GM03348 (cell line): ENCODE measurements at regions not wholly inside any gene's neighbourhood (a gene's known extent, or its start where the extent isn't known, plus 50 kb on each side); places are given as distances from the start of the nearest gene placed in this dataset.
"Not testable (repeated sequence)": the region's sequence is repeated elsewhere in the genome, so short reads cannot be mapped to it uniquely, and the experiment has no call there.

Experiments
- DNase-seq: peaks from one replicate; pipeline ENCODE4 v3.0.0; 2012; ENCODE audit warnings: low spot score

- not testable (repeated sequence) for DNase-seq
These were observed 462.9 kb upstream of the PCDH20 start for GRCh38 chr13:61878565-61878964.

- no peak for DNase-seq
These were observed 459.4 kb upstream of the PCDH20 start for GRCh38 chr13:61874970-61875579.

DNA sequence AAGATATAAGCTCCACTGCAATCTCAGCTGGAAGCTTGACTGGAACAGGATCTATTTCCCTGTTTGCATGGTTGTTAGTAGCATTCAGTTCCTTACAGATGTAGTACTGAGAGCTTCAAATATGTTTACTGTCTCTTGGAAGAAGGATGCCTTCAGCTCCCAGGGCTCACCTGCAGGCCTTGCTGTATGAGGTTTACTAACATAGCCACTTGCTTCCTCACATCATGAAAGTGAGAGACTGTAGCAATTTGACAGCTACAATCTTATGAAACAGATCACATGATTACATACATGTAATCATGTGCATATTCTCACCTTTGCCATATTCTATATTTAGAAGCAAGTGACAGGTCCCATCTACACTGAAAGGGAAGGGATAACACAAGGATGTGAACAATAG lies 458.1 kb upstream of the PCDH20 start:
- DNase-seq = no peak

- no peak for DNase-seq
These were observed 441.5 kb upstream of the PCDH20 start for GRCh38 chr13:61857198-61857597.

- no peak for DNase-seq
These were observed 436.5 kb upstream of the PCDH20 start for GRCh38 chr13:61852116-61852619.

- no peak for DNase-seq
These were observed 435.1 kb upstream of the PCDH20 start for GRCh38 chr13:61850794-61851193.

- DNase-seq = no peak
These were observed 422.9 kb upstream of the PCDH20 start for GRCh38 chr13:61838568-61838967.

DNA sequence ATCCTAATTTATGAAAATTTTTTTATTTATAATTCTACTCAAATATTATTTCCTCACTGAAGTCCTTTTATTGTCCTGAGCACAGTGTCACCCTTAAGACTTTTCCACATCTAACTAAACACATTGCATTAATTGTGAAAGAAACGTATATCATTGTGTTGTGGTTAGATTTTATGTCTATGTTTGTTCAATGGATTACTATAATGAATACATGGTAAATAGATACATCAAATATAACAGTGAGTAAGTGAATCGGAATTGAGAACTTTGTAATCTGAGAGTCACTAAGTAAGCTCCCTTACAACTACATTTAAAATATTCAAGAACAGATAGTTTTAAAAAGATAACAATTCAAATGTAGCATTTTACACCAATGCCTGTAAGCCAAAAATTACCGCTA lies 417.6 kb upstream of the PCDH20 start:
- no peak for DNase-seq

- DNase-seq = no peak
These were observed 415.4 kb upstream of the PCDH20 start for GRCh38 chr13:61831026-61831425.

GRCh38 chr13:61830475-61830874 lies 414.8 kb upstream of the PCDH20 start:
- no peak for DNase-seq

- no peak for DNase-seq
These were observed 408.5 kb upstream of the PCDH20 start for GRCh38 chr13:61824168-61824567.

DNA sequence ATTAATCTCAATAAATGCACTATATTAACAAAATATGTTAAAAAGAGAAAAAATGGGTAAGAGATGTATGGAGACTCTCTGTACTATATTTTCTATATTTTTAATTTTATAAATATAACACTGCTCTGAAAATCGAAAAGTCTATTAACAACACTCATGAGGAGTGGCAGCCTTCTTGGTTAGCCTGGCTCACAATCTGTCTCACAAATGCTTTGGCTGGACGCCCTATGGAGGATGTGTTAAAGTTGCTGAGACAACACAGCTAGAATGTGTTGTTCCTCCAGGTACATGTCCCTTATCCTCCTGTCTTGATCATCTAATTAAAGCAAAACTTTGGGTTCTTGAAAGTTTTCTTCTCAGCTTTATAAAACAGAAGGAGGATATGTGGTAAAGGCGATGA lies 396.6 kb upstream of the PCDH20 start:
- DNase-seq = no peak

GRCh38 chr13:61810065-61810464 lies 394.4 kb upstream of the PCDH20 start:
- no peak for DNase-seq

GRCh38 chr13:61797397-61797796 lies 381.7 kb upstream of the PCDH20 start:
- DNase-seq = no peak

DNA sequence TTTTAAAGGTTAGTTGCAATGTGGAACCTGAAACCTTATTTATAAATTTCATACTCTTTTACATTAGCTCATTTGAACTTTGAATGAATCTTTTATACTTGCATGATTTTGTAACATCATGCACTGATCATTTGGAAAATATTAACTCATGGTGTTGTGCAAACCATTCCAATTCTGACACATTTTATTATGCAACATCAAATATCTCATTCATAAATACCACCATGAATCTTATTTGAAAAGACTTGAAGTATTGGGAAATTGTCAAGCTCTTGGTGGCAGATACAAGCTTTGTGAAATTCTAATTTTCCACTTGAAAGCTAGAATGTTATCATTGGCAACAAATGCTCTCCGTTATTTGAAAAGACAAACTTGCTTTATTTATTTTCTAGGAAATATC lies 379.9 kb upstream of the PCDH20 start:
- DNase-seq = no peak

DNA sequence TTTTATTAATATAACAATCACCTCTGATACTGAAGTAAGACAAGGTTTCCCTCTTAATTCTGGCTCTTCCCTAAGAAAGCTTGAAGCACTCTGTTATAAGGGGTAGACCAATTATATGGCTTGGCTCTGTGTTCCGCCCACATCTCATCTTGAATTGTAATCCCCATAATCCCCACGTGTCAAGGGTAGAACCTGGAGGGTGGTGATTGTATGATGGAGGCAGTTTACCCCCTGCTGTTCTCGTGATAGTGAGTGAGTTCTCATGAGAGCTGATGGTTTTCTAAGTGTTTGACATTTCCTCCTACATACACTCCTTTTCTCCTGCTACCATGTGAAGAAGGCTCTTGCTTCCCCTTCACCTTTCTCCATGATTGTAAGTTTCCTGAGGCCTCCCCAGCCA lies 363.8 kb upstream of the PCDH20 start:
- no peak for DNase-seq

DNA sequence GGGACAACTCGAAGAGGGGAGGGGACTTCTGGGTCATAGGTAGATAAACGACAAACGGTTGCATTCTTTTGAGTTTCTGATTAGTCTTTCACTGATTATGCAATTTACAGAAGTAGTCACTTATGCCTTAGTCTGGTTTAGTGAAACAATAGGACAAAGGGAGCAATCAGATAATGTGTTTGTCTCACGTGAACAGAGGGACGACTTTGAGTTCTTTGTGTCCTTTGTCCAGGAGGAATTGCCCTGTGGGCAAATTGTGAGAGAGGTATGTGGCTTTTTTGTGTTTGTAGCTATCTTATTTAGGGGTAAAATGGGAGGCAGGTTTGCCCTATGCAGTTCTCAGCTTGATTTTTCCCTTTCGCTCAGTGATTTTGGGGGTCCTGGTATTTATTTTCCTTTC lies 362.9 kb upstream of the PCDH20 start:
- DNase-seq = no peak

DNA sequence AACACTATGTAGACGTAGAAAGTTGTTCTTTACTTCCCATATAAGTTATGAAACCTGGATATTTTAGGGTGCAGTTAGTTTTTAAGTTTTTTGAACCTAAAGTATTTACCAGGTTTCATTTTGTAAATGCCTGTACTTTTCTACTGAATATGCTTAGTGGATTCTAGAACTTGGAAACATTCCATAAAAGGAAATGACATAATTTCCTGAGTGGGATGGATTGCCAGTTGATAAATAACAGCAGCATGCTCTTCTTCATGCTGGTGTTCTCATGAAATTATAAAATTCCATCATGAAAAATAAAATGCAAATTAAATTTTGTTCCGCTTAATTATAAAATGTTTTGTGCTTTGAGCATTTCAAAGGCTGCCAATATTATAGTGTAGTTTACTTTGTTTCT lies 362.2 kb upstream of the PCDH20 start:
- DNase-seq = no peak

GRCh38 chr13:61777271-61777670 lies 361.6 kb upstream of the PCDH20 start:
- no peak for DNase-seq

- DNase-seq = no peak
These were observed 359.3 kb upstream of the PCDH20 start for GRCh38 chr13:61774903-61775302.

DNA sequence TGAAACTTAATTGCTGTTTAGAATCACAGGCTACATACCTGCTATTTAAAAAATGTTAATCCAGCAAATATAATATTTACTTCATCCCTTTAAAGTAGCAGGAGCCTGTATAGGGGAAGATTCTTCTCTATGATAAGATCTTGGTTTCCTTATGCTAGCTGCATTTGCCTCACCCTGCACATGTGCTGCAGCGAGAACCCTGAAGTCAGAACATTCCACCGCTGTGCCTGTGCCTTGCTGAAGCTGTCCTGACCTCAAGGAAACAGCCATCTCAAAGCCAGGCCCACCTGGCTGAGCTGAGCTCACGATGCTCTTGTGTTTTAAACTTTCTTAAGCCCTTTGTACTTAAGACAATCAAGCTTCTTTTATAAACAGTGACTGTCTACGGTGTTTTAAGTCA lies 355.0 kb upstream of the PCDH20 start:
- no peak for DNase-seq

DNA sequence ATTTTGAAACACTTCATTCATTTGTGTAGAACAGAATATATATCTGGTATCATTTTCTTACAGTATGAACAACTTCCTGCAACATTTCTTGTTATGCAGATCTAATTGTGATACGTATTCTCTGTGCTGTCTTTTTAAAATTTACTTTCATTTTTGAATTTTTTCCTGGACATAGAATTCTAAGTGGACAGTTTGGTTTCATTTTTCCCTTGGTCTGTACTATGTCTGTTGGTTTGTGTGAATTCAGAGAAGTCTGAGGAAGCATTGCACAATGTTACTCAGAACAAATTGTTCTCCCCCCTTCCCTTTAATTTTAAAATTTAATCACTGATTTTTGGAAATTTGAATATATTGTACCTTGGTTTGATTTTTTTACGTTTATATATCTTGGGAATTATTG lies 352.5 kb upstream of the PCDH20 start:
- DNase-seq = no peak

DNA sequence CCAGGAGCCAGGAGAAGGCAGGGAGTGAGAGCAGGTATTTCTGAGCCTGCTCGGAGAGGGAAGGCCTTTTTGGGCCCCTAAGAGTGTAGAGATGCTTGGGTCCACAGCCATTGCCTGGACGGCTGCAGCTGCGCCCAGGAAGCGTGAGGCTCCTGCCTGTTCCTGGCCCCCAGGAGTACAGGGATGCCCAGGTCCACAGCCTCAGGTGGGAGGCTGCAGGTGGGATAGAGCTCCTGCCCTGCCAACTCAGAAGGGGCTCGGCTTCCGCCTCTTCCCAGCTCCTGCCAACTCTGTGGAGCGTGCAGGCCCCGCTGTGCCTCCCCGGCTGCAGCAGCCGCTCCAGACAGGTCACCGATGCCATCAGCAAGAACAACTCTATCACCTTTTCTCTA lies 351.0 kb upstream of the PCDH20 start:
- DNase-seq = no peak

DNA sequence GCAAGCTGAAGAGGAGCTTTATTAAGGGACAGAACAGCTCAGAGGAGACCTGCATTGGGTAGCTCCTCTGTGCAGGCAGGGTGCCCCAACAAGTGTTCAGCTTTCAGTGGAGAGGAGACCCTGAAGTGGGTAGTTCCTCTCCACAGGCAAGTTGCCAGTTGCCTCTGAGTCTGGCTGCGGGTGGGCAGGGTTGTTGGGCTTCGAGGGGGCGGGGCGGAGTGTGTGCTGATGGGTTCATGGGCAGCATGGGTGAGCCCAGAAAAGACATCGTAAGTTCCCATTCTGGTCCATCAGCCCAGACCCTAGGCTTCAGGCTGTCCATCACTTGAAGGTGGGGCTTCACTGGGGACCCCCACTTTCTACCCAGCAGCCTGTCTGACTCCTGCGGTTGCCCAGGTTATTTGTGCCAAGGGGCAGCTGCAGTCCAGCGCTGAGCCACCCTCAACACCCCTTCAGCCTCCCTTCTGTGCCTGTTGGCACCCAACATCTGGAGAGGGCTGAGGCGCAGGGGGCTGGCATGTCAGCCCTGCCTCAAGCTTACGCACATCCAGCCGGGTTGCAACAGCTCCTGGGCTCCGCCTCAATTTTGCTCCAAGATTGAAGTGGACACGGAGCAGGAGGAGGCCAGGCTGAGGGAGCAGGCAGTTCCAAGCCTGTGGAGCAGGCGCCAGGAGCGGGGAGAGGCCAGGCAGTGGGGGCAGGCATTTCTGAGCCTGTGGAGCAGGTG lies 350.5 kb upstream of the PCDH20 start:
- no peak for DNase-seq
